Left ventricle myocardium superior (tissue), 1 donor: ENCODE measurements at regions not wholly inside any gene's neighbourhood (a gene's known extent, or its start where the extent isn't known, plus 50 kb on each side); places are given as distances from the start of the nearest gene placed in this dataset.

ENCODE experiments used
- ATAC-seq: fragments of 200-7000 bp; cut with Tn5 transposase; one replicate; pipeline ENCODE4 v1.9.1; 2020; ENCODE audit warnings: mild to moderate bottlenecking, moderate library complexity
- DNase-seq: peaks from one replicate; pipeline ENCODE4 v3.0.0-alpha.2; 2020
- intact Hi-C: fragments of 100-400 bp; cut with micrococcal nuclease; formaldehyde crosslinking; loops from one replicate; pipeline ENCODE4 v1.11.0; 2022
- donor health status: DM: no; HTN: yes; CAD: no; lungs with severe emphysema.

GRCh38 chr18:54100920-54101470 lies 123.5 kb downstream of the MBD2 start:
- no peak for DNase-seq
- intact Hi-C loops: no loop called here

GRCh38 chr18:54100466-54100865 lies 124.0 kb downstream of the MBD2 start:
- no peak for DNase-seq
- intact Hi-C loops: no loop called here
- ATAC-seq: no peak

More at GRCh38 chr18:54100920-54101470, 123.5 kb downstream of the MBD2 start:
- no peak for ATAC-seq

- intact Hi-C loops: no loop called here
- no peak for ATAC-seq
- DNase-seq: no peak
These were observed 130.0 kb downstream of the MBD2 start for GRCh38 chr18:54094474-54094873.

GRCh38 chr18:54090856-54091255 lies 133.6 kb downstream of the MBD2 start:
- DNase-seq (no peak), ATAC-seq (no peak)
- intact Hi-C loops: no loop called here

- intact Hi-C loops: no loop called here
- ATAC-seq (peak; percentile 88), DNase-seq (no peak)
These were observed 134.6 kb downstream of the MBD2 start for GRCh38 chr18:54089749-54090459.

GRCh38 chr18:54086863-54087262 lies 137.6 kb downstream of the MBD2 start:
- no peak for DNase-seq
- ATAC-seq: no peak
- intact Hi-C loops: no loop called here

- intact Hi-C loops: no loop called here
- no peak for DNase-seq
- no peak for ATAC-seq
These were observed 138.2 kb downstream of the MBD2 start for GRCh38 chr18:54086046-54086802.

GRCh38 chr18:54080858-54081257 lies 143.6 kb downstream of the MBD2 start:
- no peak for ATAC-seq
- intact Hi-C loops: no loop called here
- DNase-seq: no peak

- ATAC-seq: no peak
- DNase-seq: no peak
- intact Hi-C loops: no loop called here
These were observed 148.3 kb downstream of the MBD2 start for GRCh38 chr18:54076166-54076565.

GRCh38 chr18:54075689-54076088 lies 148.8 kb downstream of the MBD2 start:
- ATAC-seq (no peak), DNase-seq (no peak)
- intact Hi-C loops: no loop called here

- no peak for ATAC-seq
- intact Hi-C loops: no loop called here
- DNase-seq: no peak
These were observed 154.7 kb downstream of the MBD2 start for GRCh38 chr18:54069729-54070128.

- no peak for DNase-seq
- intact Hi-C loops: no loop called here
- ATAC-seq: no peak
These were observed 164.0 kb downstream of the MBD2 start for GRCh38 chr18:54060343-54061005.

- intact Hi-C loops: no loop called here
- ATAC-seq: peak; percentile 86
- no peak for DNase-seq
These were observed 171.6 kb downstream of the MBD2 start for GRCh38 chr18:54052732-54053429.

GRCh38 chr18:54052259-54052658 lies 172.2 kb downstream of the MBD2 start:
- no peak for ATAC-seq
- no peak for DNase-seq
- intact Hi-C loops: no loop called here

- ATAC-seq (no peak), DNase-seq (no peak)
- intact Hi-C loops: no loop called here
These were observed 180.8 kb downstream of the MBD2 start for GRCh38 chr18:54043484-54044251.

GRCh38 chr18:54035927-54036326 lies 188.5 kb downstream of the MBD2 start:
- ATAC-seq (no peak), DNase-seq (no peak)
- intact Hi-C loops: no loop called here

- intact Hi-C loops: no loop called here
- no peak for DNase-seq
- no peak for ATAC-seq
These were observed 191.4 kb downstream of the MBD2 start for GRCh38 chr18:54033052-54033451.

GRCh38 chr18:54032412-54032811 lies 192.1 kb downstream of the MBD2 start:
- ATAC-seq (peak; percentile 47), DNase-seq (no peak)

GRCh38 chr18:54031243-54031642 lies 193.2 kb downstream of the MBD2 start:
- ATAC-seq (peak; percentile 92), DNase-seq (no peak)
- intact Hi-C loops: no loop called here

More at GRCh38 chr18:54032412-54032811, 192.1 kb downstream of the MBD2 start:
- intact Hi-C loops: no loop called here
